WI38 (cell line): ENCODE measurements at regions not wholly inside any gene's neighbourhood (a gene's known extent, or its start where the extent isn't known, plus 50 kb on each side); places are given as distances from the start of the nearest gene placed in this dataset.

Experiments
- H3K4me3 ChIP-seq: 2 replicates; pipeline ENCODE4 v1.5.1; 2011; ENCODE audit warnings: low read depth, mild to moderate bottlenecking, control low read depth, low read length
- TF ChIP-seq, protein P1 (sequence below): IDR thresholded peaks from 2 replicates; pipeline ENCODE4 v1.5.1; 2012; ENCODE audit warnings: low read depth, mild to moderate bottlenecking, control low read depth, low read length

GRCh38 chr5:174191076-174191475 is 145.6 kb downstream of the NSG2 start:
- TF ChIP-seq, protein P1, sequence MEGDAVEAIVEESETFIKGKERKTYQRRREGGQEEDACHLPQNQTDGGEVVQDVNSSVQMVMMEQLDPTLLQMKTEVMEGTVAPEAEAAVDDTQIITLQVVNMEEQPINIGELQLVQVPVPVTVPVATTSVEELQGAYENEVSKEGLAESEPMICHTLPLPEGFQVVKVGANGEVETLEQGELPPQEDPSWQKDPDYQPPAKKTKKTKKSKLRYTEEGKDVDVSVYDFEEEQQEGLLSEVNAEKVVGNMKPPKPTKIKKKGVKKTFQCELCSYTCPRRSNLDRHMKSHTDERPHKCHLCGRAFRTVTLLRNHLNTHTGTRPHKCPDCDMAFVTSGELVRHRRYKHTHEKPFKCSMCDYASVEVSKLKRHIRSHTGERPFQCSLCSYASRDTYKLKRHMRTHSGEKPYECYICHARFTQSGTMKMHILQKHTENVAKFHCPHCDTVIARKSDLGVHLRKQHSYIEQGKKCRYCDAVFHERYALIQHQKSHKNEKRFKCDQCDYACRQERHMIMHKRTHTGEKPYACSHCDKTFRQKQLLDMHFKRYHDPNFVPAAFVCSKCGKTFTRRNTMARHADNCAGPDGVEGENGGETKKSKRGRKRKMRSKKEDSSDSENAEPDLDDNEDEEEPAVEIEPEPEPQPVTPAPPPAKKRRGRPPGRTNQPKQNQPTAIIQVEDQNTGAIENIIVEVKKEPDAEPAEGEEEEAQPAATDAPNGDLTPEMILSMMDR, result no peak
- H3K4me3 ChIP-seq, result no peak overlapping the region

DNA sequence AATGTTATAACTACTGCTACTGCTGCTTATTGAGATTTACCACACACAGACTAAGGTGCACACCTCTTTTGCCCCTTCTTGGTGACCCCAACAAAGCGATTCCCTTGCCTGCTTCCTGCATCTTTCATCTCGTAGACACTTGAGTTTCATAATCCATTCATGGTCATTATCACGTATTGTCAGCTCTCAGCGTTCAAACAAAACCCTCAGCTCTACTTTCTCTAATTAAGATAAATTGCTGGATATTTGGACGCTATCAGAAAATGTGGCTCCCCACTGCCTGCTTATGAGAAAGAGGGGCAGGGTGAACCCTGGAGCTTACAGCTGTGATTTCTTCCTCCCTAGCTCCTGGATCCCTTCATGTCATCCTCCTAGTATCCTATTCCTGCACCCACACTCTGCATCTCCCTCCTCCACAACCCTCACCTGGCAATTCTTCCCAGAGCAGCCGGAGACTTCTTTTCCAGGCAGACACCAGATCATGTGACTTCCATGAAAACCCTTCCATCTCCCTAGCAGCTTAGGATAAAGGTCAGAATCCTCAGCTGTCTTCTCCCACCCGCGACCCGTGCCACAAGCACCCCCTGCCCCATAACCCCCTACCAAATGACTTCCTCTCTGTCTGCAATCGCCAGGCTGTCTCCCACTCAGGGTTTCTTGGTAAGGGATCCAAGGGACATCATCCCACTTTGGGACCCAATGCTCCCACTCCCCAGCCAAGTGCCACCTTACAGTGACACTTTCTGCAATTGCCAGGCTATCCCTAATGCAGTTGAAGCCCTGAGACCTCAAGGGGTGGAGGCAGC is 146.5 kb downstream of the NSG2 start:
- TF ChIP-seq, protein P1, result no peak
- no peak overlapping the region for H3K4me3 ChIP-seq

DNA sequence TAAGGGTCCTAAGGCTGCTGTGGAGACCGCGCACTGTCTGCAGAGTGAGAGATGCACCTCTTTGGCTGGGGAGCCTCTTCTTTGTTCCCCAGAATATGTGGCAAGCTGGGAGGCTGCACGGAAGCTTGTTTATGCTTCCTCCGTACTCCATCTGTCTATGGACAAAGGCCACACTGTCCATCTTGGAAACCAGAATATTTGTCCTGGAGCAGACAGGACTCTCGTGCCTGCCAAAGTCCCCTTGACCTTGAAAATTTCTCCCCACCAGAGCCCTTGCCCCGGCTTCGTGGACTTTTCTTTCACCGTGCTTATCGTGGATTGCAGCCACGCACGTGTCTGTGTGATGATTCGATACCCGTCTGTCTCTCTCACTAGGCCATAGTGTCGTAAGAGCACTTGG is 147.4 kb downstream of the NSG2 start:
- TF ChIP-seq, protein P1, result no peak
- no peak overlapping the region for H3K4me3 ChIP-seq

DNA sequence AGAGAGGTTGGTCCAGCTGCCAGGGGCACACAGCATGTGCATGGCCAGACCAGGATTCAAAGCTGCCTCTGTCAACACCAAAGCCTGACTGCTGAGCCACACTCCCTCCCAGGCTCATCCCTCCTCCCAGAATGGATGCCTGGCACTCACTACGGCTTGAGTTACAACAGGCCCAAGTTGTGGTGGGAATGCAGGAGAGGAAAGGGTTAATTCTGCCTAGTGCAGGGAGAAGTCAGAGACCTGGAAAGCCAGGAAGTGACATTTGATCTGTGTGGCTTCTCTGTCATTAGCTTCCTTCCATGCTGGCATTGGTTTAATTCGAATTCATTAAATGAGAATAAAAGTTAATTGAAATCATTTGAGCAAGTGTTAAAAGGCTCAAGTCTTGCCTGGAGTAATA is 150.0 kb downstream of the NSG2 start:
- TF ChIP-seq, protein P1, result no peak
- no peak overlapping the region for H3K4me3 ChIP-seq

GRCh38 chr5:174197929-174198328 is 152.4 kb downstream of the NSG2 start:
- TF ChIP-seq, protein P1, result no peak
- H3K4me3 ChIP-seq, result no peak overlapping the region

GRCh38 chr5:174198541-174198940 is 153.0 kb downstream of the NSG2 start:
- TF ChIP-seq, protein P1, result no peak
- H3K4me3 ChIP-seq, result no peak overlapping the region

GRCh38 chr5:174202996-174203395 is 157.5 kb downstream of the NSG2 start:
- TF ChIP-seq, protein P1, result no peak
- no peak overlapping the region for H3K4me3 ChIP-seq
